GM23338 (cell line): ENCODE measurements at regions not wholly inside any gene's neighbourhood (a gene's known extent, or its start where the extent isn't known, plus 50 kb on each side); places are given as distances from the start of the nearest gene placed in this dataset.

Experiments used
- ATAC-seq: fragments of 200-7000 bp; cut with Tn5 transposase; 3 replicates; pipeline ENCODE4 v1.9.1; 2020
- DNase-seq: peaks from one replicate; pipeline ENCODE4 v3.0.0-alpha.2; 2015; ENCODE audit warnings: low spot score
- H2AFZ ChIP-seq: fragments of 200-600 bp; sonication (generic); 2 replicates; pipeline ENCODE4 v1.8.0; 2016; ENCODE audit warnings: antibody characterized with exemption, mild to moderate bottlenecking, moderate library complexity
- H3F3A ChIP-seq: fragments of 200-600 bp; sonication (generic); replicated peaks from 2 replicates; pipeline ENCODE4 v1.8.0; 2017; ENCODE audit warnings: antibody characterized with exemption, mixed run types, low read depth
- H3K27ac ChIP-seq: fragments of 200-600 bp; sonication (generic); 2 replicates; pipeline ENCODE4 v1.6.1; 2016; ENCODE audit warnings: low read depth
- H3K27me3 ChIP-seq: fragments of 200-600 bp; sonication (generic); 2 replicates; pipeline ENCODE4 v1.8.0; 2016; ENCODE audit warnings: mild to moderate bottlenecking, mixed run types, moderate library complexity; ENCODE audit not compliant: insufficient read depth
- H3K36me3 ChIP-seq: fragments of 200-600 bp; sonication (generic); 2 replicates; pipeline ENCODE4 v1.8.0; 2016; ENCODE audit warnings: mild to moderate bottlenecking; ENCODE audit not compliant: insufficient read depth
- H3K4me1 ChIP-seq: fragments of 200-600 bp; sonication (generic); 2 replicates; pipeline ENCODE4 v1.8.0; 2016; ENCODE audit warnings: mild to moderate bottlenecking, moderate library complexity; ENCODE audit not compliant: insufficient read depth
- H3K4me2 ChIP-seq: fragments of 200-600 bp; sonication (generic); 2 replicates; pipeline ENCODE4 v1.7.1; 2017; ENCODE audit warnings: mixed run types
- H3K4me3 ChIP-seq: fragments of 200-600 bp; sonication (generic); 2 replicates; pipeline ENCODE4 v1.6.1; 2016; ENCODE audit warnings: mixed run types
- H3K79me2 ChIP-seq: fragments of 200-600 bp; sonication (generic); replicated peaks from 2 replicates; pipeline ENCODE4 v1.8.0; 2017; ENCODE audit warnings: mild to moderate bottlenecking; ENCODE audit not compliant: insufficient read depth
- H3K9me2 ChIP-seq: fragments of 200-600 bp; sonication (generic); 2 replicates; pipeline ENCODE4 v1.8.0; 2017; ENCODE audit not compliant: insufficient read depth
- H4K20me1 ChIP-seq: fragments of 200-600 bp; sonication (generic); replicated peaks from 2 replicates; pipeline ENCODE4 v1.8.0; 2017; ENCODE audit warnings: mild to moderate bottlenecking; ENCODE audit not compliant: insufficient read depth
- H3K27ac Mint-ChIP-seq: 2 replicates; pipeline ENCODE4 v1.8.0; 2020; ENCODE audit warnings: inconsistent platforms, mild to moderate bottlenecking, moderate library complexity, mixed read lengths
- H3K27me3 Mint-ChIP-seq: 3 replicates; pipeline ENCODE4 v1.8.0; 2022; ENCODE audit warnings: low read depth, mild to moderate bottlenecking, moderate library complexity, mixed read lengths, inconsistent platforms; ENCODE audit not compliant: insufficient read depth, poor library complexity
- H3K36me3 Mint-ChIP-seq: 3 replicates; pipeline ENCODE4 v1.8.0; 2021; ENCODE audit warnings: low read depth, mild to moderate bottlenecking, inconsistent platforms, moderate library complexity, mixed read lengths
- H3K4me1 Mint-ChIP-seq: 3 replicates; pipeline ENCODE4 v1.8.0; 2020; ENCODE audit warnings: mild to moderate bottlenecking, inconsistent platforms, mixed read lengths
- H3K4me3 Mint-ChIP-seq: 3 replicates; pipeline ENCODE4 v1.8.0; 2021; ENCODE audit warnings: moderate library complexity, mild to moderate bottlenecking, inconsistent platforms, mixed read lengths
- H3K9me3 Mint-ChIP-seq: 3 replicates; pipeline ENCODE4 v1.8.0; 2020; ENCODE audit warnings: moderate library complexity, mild to moderate bottlenecking, inconsistent platforms, mixed read lengths
- CREB1 ChIP-seq: fragments of 250-450 bp; sonication (Bioruptor Pico); IDR thresholded peaks from 2 replicates; pipeline ENCODE4 v1.5.0; 2020; ENCODE audit warnings: low read depth, mild to moderate bottlenecking, moderate library complexity
- EZH2 ChIP-seq: fragments of 200-600 bp; sonication (generic); IDR thresholded peaks from one replicate; pipeline ENCODE4 v1.8.0; 2017; ENCODE audit warnings: antibody characterized with exemption, mild to moderate bottlenecking, low read depth; ENCODE audit not compliant: unreplicated experiment
- NANOG ChIP-seq: IDR thresholded peaks from 2 replicates; pipeline ENCODE4 v1.6.1; 2016; ENCODE audit warnings: antibody characterized with exemption, borderline replicate concordance
- STAT1 ChIP-seq: IDR thresholded peaks from one replicate; pipeline ENCODE4 v1.6.1; 2016; ENCODE audit warnings: antibody characterized with exemption; ENCODE audit not compliant: unreplicated experiment
- ZNF331 ChIP-seq: fragments of 250-450 bp; sonication (Bioruptor Pico); IDR thresholded peaks from 2 replicates; pipeline ENCODE4 v1.5.0; 2020; ENCODE audit warnings: low read depth, mild to moderate bottlenecking, moderate library complexity
- ZNF462 ChIP-seq: fragments of 250-450 bp; sonication (Bioruptor Pico); IDR thresholded peaks from 2 replicates; pipeline ENCODE4 v1.5.0; 2020; ENCODE audit warnings: mild to moderate bottlenecking, moderate library complexity
- TF ChIP-seq, protein P1 (sequence below), 2 experiments: fragments of 200-600 bp in 1 of 2; sonication (generic) in 1 of 2; conservative IDR thresholded peaks; 2 replicates each; pipeline versions ENCODE4 v1.5.1 to v1.6.1; 2016 to 2017; ENCODE audit warnings: antibody characterized with exemption in 2 of 2, low read depth in 2 of 2, mild to moderate bottlenecking in 2 of 2, moderate library complexity in 1 of 2
- TF ChIP-seq, protein P2 (sequence below): IDR thresholded peaks from 2 replicates; pipeline ENCODE4 v1.6.1; 2016; ENCODE audit warnings: antibody characterized with exemption

- TF ChIP-seq ZNF462 = no peak
- TF ChIP-seq CREB1 (CRISPR knock-in tag) = no peak
- TF ChIP-seq, protein P1, sequence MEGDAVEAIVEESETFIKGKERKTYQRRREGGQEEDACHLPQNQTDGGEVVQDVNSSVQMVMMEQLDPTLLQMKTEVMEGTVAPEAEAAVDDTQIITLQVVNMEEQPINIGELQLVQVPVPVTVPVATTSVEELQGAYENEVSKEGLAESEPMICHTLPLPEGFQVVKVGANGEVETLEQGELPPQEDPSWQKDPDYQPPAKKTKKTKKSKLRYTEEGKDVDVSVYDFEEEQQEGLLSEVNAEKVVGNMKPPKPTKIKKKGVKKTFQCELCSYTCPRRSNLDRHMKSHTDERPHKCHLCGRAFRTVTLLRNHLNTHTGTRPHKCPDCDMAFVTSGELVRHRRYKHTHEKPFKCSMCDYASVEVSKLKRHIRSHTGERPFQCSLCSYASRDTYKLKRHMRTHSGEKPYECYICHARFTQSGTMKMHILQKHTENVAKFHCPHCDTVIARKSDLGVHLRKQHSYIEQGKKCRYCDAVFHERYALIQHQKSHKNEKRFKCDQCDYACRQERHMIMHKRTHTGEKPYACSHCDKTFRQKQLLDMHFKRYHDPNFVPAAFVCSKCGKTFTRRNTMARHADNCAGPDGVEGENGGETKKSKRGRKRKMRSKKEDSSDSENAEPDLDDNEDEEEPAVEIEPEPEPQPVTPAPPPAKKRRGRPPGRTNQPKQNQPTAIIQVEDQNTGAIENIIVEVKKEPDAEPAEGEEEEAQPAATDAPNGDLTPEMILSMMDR (conservative IDR thresholded peaks at IDR 0.05; ENCODE audit: low read depth in 2 of 2) = no peak
- no peak for TF ChIP-seq ZNF331 (CRISPR knock-in tag)
Observed at GRCh38 chr1:212526111-212526491, 82.5 kb upstream of the ATF3 start (continued).

DNA sequence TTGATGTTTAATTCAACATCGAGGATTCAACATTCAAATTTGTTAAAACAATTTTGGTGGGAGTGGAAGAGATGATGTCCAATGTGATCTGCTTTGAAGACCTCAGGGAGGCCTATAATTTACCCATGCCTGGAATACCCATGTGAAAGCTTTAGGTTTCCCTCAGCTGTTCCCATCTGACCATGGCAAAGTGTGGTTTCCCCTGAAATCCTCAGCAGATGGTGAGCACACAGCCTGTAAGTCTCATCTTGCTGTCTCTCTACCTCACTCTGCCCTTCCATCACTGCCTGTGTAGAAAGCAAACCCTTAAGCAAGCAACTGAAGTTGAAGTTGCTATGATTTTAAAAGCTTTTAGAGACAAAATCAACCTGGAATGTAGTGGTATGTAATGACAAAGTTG, 80.1 kb upstream of the ATF3 start:
- Histone ChIP-seq H3K27me3 (no peaks in the 10 kb centered on the region), H3K36me3 (no peaks in the 10 kb centered on the region; the same call in 1 of the 2 replicates), H3K27ac (no peak overlapping the region), H3K4me1 (no peaks in the 10 kb centered on the region), H2AFZ (no peak overlapping the region), H3K4me2 (no peak overlapping the region), H3F3A (no peaks in the 10 kb centered on the region), H3K79me2 (no peaks in the 10 kb centered on the region), H3K9me2 (no peaks in the 10 kb centered on the region), H4K20me1 (no peaks in the 10 kb centered on the region), H3K4me3 (no peak overlapping the region)
- DNase-seq (no peak), ATAC-seq (no peak)
- Mint-ChIP-seq H3K4me1 (no peaks in the 10 kb centered on the region; the same call in 2 of the 3 replicates), H3K36me3 (no peaks in the 10 kb centered on the region), H3K27ac (no peak overlapping the region), H3K9me3 (no peaks in the 10 kb centered on the region), H3K27me3 (no peaks in the 10 kb centered on the region), H3K4me3 (no peak overlapping the region)
- TF ChIP-seq EZH2 (no peak), NANOG (no peak), STAT1 (no peak)
- TF ChIP-seq, protein P2, sequence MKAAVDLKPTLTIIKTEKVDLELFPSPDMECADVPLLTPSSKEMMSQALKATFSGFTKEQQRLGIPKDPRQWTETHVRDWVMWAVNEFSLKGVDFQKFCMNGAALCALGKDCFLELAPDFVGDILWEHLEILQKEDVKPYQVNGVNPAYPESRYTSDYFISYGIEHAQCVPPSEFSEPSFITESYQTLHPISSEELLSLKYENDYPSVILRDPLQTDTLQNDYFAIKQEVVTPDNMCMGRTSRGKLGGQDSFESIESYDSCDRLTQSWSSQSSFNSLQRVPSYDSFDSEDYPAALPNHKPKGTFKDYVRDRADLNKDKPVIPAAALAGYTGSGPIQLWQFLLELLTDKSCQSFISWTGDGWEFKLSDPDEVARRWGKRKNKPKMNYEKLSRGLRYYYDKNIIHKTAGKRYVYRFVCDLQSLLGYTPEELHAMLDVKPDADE = no peak
